ENCODE measurements at regions not wholly inside any gene's neighbourhood (a gene's known extent, or its start where the extent isn't known, plus 50 kb on each side); places are given as distances from the start of the nearest gene placed in this dataset.

GRCh38 chr5:68457285-68457684 lies 241.7 kb downstream of the PIK3R1 start:
- no peak overlapping the region for H3K9ac ChIP-seq (ENCODE audit: low read depth, low read length)
- no peaks in the 10 kb centered on the region for H3K27me3 ChIP-seq (ENCODE audit: control insufficient read depth, insufficient read depth, low read length)
- no peak overlapping the region for H3K4me2 ChIP-seq (ENCODE audit: low read length)
- no peak overlapping the region for H3K4me3 ChIP-seq (ENCODE audit: low read length)
- H3K4me1 ChIP-seq (ENCODE audit: control insufficient read depth, insufficient read depth, low read length) = peaks cover 31% of the 10 kb centered on the region
- no peaks in the 10 kb centered on the region for H3K36me3 ChIP-seq (ENCODE audit: insufficient read depth, low read length)
- no peaks in the 10 kb centered on the region for H3K9me3 ChIP-seq (replicated peaks; ENCODE audit: low read length)

- Histone ChIP-seq H3K4me2 (ENCODE audit: low read length) (no peak overlapping the region), H3K36me3 (ENCODE audit: insufficient read depth, low read length) (no peaks in the 10 kb centered on the region), H3K4me1 (ENCODE audit: control insufficient read depth, insufficient read depth, low read length) (peaks cover 31% of the 10 kb centered on the region), H3K4me3 (ENCODE audit: low read length) (no peak overlapping the region), H3K9me3 (replicated peaks; ENCODE audit: low read length) (no peaks in the 10 kb centered on the region), H3K9ac (ENCODE audit: low read depth, low read length) (no peak overlapping the region), H3K27me3 (ENCODE audit: control insufficient read depth, insufficient read depth, low read length) (no peaks in the 10 kb centered on the region)
Measured at GRCh38 chr5:68458416-68459021, 243.0 kb downstream of the PIK3R1 start.

- Histone ChIP-seq H3K4me2 (ENCODE audit: low read length) (no peak overlapping the region), H3K9me3 (replicated peaks; ENCODE audit: low read length) (no peaks in the 10 kb centered on the region), H3K36me3 (ENCODE audit: insufficient read depth, low read length) (no peaks in the 10 kb centered on the region), H3K9ac (ENCODE audit: low read depth, low read length) (no peak overlapping the region), H3K4me1 (ENCODE audit: control insufficient read depth, insufficient read depth, low read length) (peaks cover 31% of the 10 kb centered on the region), H3K4me3 (ENCODE audit: low read length) (no peak overlapping the region), H3K27me3 (ENCODE audit: control insufficient read depth, insufficient read depth, low read length) (no peaks in the 10 kb centered on the region)
Measured at GRCh38 chr5:68459093-68459809, 243.7 kb downstream of the PIK3R1 start.

GRCh38 chr5:68459810-68460139 lies 244.2 kb downstream of the PIK3R1 start:
- Histone ChIP-seq H3K27me3 (ENCODE audit: control insufficient read depth, insufficient read depth, low read length) (no peaks in the 10 kb centered on the region), H3K4me2 (ENCODE audit: low read length) (no peak overlapping the region), H3K9me3 (replicated peaks; ENCODE audit: low read length) (no peaks in the 10 kb centered on the region), H3K36me3 (ENCODE audit: insufficient read depth, low read length) (no peaks in the 10 kb centered on the region), H3K4me1 (ENCODE audit: control insufficient read depth, insufficient read depth, low read length) (peaks cover 27% of the 10 kb centered on the region), H3K9ac (ENCODE audit: low read depth, low read length) (no peak overlapping the region), H3K4me3 (ENCODE audit: low read length) (no peak overlapping the region)

GRCh38 chr5:68460147-68460798 lies 244.7 kb downstream of the PIK3R1 start:
- Histone ChIP-seq H3K4me3 (ENCODE audit: low read length) (no peak overlapping the region), H3K36me3 (ENCODE audit: insufficient read depth, low read length) (no peaks in the 10 kb centered on the region), H3K4me1 (ENCODE audit: control insufficient read depth, insufficient read depth, low read length) (peaks cover 22% of the 10 kb centered on the region), H3K4me2 (ENCODE audit: low read length) (no peak overlapping the region), H3K27me3 (ENCODE audit: control insufficient read depth, insufficient read depth, low read length) (no peaks in the 10 kb centered on the region), H3K9ac (ENCODE audit: low read depth, low read length) (no peak overlapping the region), H3K9me3 (replicated peaks; ENCODE audit: low read length) (no peaks in the 10 kb centered on the region)

GRCh38 chr5:68463606-68464005 lies 248.1 kb downstream of the PIK3R1 start:
- no peaks in the 10 kb centered on the region for H3K27me3 ChIP-seq (ENCODE audit: control insufficient read depth, insufficient read depth, low read length)
- no peak overlapping the region for H3K4me3 ChIP-seq (ENCODE audit: low read length)
- H3K4me1 ChIP-seq (ENCODE audit: control insufficient read depth, insufficient read depth, low read length) = no peaks in the 10 kb centered on the region
- H3K9ac ChIP-seq (ENCODE audit: low read depth, low read length) = no peak overlapping the region
- no peak overlapping the region for H3K4me2 ChIP-seq (ENCODE audit: low read length)
- no peaks in the 10 kb centered on the region for H3K36me3 ChIP-seq (ENCODE audit: insufficient read depth, low read length)
- H3K9me3 ChIP-seq (replicated peaks; ENCODE audit: low read length) = no peaks in the 10 kb centered on the region

GRCh38 chr5:68464424-68464823 lies 248.9 kb downstream of the PIK3R1 start:
- no peak overlapping the region for H3K4me3 ChIP-seq (ENCODE audit: low read length)
- H3K4me2 ChIP-seq (ENCODE audit: low read length) = no peak overlapping the region
- no peaks in the 10 kb centered on the region for H3K9me3 ChIP-seq (replicated peaks; ENCODE audit: low read length)
- H3K36me3 ChIP-seq (ENCODE audit: insufficient read depth, low read length) = no peaks in the 10 kb centered on the region
- no peaks in the 10 kb centered on the region for H3K4me1 ChIP-seq (ENCODE audit: control insufficient read depth, insufficient read depth, low read length)
- H3K27me3 ChIP-seq (ENCODE audit: control insufficient read depth, insufficient read depth, low read length) = no peaks in the 10 kb centered on the region
- no peak overlapping the region for H3K9ac ChIP-seq (ENCODE audit: low read depth, low read length)

- H3K4me3 ChIP-seq (ENCODE audit: low read length) = no peak overlapping the region
- no peaks in the 10 kb centered on the region for H3K36me3 ChIP-seq (ENCODE audit: insufficient read depth, low read length)
- no peaks in the 10 kb centered on the region for H3K27me3 ChIP-seq (ENCODE audit: control insufficient read depth, insufficient read depth, low read length)
- H3K9ac ChIP-seq (ENCODE audit: low read depth, low read length) = no peak overlapping the region
- H3K9me3 ChIP-seq (replicated peaks; ENCODE audit: low read length) = no peaks in the 10 kb centered on the region
- H3K4me1 ChIP-seq (ENCODE audit: control insufficient read depth, insufficient read depth, low read length) = no peaks in the 10 kb centered on the region
- H3K4me2 ChIP-seq (ENCODE audit: low read length) = no peak overlapping the region
Measured at GRCh38 chr5:68465133-68465532, 249.6 kb downstream of the PIK3R1 start.

- Histone ChIP-seq H3K4me1 (ENCODE audit: control insufficient read depth, insufficient read depth, low read length) (no peaks in the 10 kb centered on the region), H3K36me3 (ENCODE audit: insufficient read depth, low read length) (no peaks in the 10 kb centered on the region), H3K4me3 (ENCODE audit: low read length) (no peak overlapping the region), H3K4me2 (ENCODE audit: low read length) (no peak overlapping the region), H3K27me3 (ENCODE audit: control insufficient read depth, insufficient read depth, low read length) (no peaks in the 10 kb centered on the region), H3K9me3 (replicated peaks; ENCODE audit: low read length) (no peaks in the 10 kb centered on the region), H3K9ac (ENCODE audit: low read depth, low read length) (no peak overlapping the region)
Measured at GRCh38 chr5:68465934-68466551, 250.5 kb downstream of the PIK3R1 start.

GRCh38 chr5:68467208-68467607 lies 251.7 kb downstream of the PIK3R1 start:
- no peaks in the 10 kb centered on the region for H3K4me1 ChIP-seq (ENCODE audit: control insufficient read depth, insufficient read depth, low read length)
- H3K4me3 ChIP-seq (ENCODE audit: low read length) = no peak overlapping the region
- no peaks in the 10 kb centered on the region for H3K36me3 ChIP-seq (ENCODE audit: insufficient read depth, low read length)
- no peak overlapping the region for H3K4me2 ChIP-seq (ENCODE audit: low read length)
- H3K9me3 ChIP-seq (replicated peaks; ENCODE audit: low read length) = no peaks in the 10 kb centered on the region
- H3K27me3 ChIP-seq (ENCODE audit: control insufficient read depth, insufficient read depth, low read length) = no peaks in the 10 kb centered on the region
- H3K9ac ChIP-seq (ENCODE audit: low read depth, low read length) = no peak overlapping the region

- Histone ChIP-seq H3K4me3 (ENCODE audit: low read length) (no peak overlapping the region), H3K4me1 (ENCODE audit: control insufficient read depth, insufficient read depth, low read length) (no peaks in the 10 kb centered on the region), H3K36me3 (ENCODE audit: insufficient read depth, low read length) (no peaks in the 10 kb centered on the region), H3K9ac (ENCODE audit: low read depth, low read length) (no peak overlapping the region), H3K4me2 (ENCODE audit: low read length) (no peak overlapping the region), H3K27me3 (ENCODE audit: control insufficient read depth, insufficient read depth, low read length) (no peaks in the 10 kb centered on the region), H3K9me3 (replicated peaks; ENCODE audit: low read length) (no peaks in the 10 kb centered on the region)
Measured at GRCh38 chr5:68467794-68468193, 252.2 kb downstream of the PIK3R1 start.

All from skeletal muscle satellite cell (primary cell).